Fibroblast of the aortic adventitia (primary cell): ENCODE measurements at regions not wholly inside any gene's neighbourhood (a gene's known extent, or its start where the extent isn't known, plus 50 kb on each side); places are given as distances from the start of the nearest gene placed in this dataset.
"Not testable (repeated sequence)": the region's sequence is repeated elsewhere in the genome, so short reads cannot be mapped to it uniquely, and the experiment has no call there.

ENCODE experiments used
- DNase-seq: peaks from one replicate; pipeline ENCODE4 v3.0.0-alpha.2; 2010; ENCODE audit warnings: low read depth
- H3K4me3 ChIP-seq: 2 replicates; pipeline ENCODE4 v1.5.1; 2011; ENCODE audit warnings: low read depth, mild to moderate bottlenecking, control low read depth, low read length, moderate library complexity
- TF ChIP-seq, protein P1 (sequence below): IDR thresholded peaks from 2 replicates; pipeline ENCODE4 v1.5.1; 2011; ENCODE audit warnings: mild to moderate bottlenecking, low read length, control low read depth, inconsistent platforms; ENCODE audit not compliant: insufficient read depth

GRCh38 chr19:14289810-14290209 is 83.8 kb upstream of the ADGRL1 start:
- H3K4me3 ChIP-seq, DNase-seq: not testable (repeated sequence)

- not testable (repeated sequence) for H3K4me3 ChIP-seq
Observed at GRCh38 chr19:14287837-14288236, 81.9 kb upstream of the ADGRL1 start.

DNA sequence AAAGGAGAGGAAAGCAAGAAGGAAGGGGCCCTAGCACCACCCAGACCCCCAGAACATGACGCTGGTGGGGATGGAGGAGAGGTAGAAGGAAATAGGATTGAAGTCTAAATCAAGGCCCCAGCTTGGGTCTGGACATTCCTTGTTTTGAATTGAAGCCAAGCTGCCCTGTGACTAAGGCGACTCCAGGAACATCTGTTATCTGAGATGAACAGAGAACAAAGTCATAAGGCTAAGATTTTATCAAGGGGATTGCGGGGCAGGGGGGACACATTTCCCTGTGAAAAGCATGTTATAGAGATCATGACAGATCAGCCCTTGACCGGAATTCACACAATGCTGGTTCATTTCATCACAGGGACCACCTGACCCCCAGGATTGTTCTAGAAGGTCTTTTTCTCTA is 80.6 kb upstream of the ADGRL1 start:
- not testable (repeated sequence) for DNase-seq

More at GRCh38 chr19:14287837-14288236, 81.9 kb upstream of the ADGRL1 start:
- not testable (repeated sequence) for DNase-seq

DNA sequence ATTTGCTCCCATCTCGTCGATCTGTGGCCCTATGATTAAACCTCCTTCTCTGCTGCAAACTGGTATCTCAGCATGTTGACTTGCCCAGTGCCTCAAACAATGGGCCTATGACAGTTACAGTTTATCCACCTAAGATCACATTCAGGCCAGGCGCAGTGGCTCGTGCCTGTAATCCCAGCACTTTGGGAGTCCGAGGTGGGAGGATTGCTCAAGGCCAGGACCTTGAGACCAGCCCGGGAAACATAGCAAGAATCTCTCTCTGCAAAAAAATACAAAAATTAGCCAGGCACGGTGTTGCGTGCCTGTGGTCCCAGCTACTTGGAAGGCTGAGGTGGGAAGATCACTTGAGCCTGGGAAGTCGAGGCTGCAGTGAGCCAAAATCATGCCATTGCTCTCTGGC is 79.8 kb upstream of the ADGRL1 start:
- H3K4me3 ChIP-seq, DNase-seq: not testable (repeated sequence)

More for the DNA sequence above, 80.6 kb upstream of the ADGRL1 start:
- not testable (repeated sequence) for H3K4me3 ChIP-seq

DNA sequence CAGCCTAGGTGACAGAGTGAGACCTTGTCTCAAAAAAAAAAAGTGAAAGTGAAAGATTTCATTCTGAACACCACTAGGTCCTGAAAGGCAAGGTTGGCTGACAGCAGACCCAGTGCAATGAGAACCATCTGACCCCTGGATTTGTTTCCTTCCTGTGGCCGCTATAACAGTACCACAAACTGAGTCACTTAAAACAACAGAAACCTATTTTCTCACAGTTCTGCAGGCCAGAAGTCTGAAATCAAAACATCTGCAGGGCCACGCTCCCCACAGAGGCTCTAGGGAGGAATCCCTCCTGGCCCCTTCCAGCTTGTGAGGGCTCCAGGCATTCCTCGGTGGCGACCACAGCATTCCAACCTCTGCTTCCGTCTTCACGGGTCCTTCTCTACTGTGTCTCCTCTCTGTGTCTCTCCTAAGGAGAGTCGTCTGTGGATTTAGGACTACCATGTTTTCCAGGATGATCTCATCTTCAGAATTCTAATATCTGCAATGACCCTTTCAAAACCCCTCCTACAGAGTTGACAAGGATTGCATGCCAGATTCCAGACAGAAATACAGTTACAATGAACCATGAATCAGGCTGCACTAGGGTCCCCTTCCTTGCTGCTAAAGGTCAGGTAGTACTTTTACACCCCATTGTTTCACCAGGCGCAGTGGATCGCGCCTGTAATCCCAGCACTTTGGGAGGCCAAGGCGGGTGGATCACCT is 78.0 kb upstream of the ADGRL1 start:
- H3K4me3 ChIP-seq, result peak overlapping the region; percentile 9
- peak; percentile 85 for DNase-seq

DNA sequence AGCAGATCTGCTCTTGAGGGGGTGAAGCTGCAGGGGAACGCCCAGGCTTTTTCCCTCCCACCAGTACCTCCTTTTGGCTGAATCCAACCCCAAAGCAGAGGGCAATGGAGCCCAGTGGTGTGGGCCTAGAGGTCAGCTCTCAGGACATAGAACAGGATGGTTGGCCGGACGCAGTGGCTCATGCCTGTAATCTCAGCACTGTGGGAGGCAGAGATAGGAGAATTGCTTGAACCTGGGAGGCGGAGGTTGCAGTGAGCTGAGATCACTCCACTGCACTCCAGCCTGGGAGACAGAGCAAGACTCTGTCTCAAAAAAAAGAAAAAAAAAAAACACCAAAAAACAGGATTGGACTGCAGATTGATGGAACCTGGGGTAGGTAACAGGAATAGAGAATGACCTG is 73.3 kb upstream of the ADGRL1 start:
- not testable (repeated sequence) for H3K4me3 ChIP-seq, DNase-seq

DNA sequence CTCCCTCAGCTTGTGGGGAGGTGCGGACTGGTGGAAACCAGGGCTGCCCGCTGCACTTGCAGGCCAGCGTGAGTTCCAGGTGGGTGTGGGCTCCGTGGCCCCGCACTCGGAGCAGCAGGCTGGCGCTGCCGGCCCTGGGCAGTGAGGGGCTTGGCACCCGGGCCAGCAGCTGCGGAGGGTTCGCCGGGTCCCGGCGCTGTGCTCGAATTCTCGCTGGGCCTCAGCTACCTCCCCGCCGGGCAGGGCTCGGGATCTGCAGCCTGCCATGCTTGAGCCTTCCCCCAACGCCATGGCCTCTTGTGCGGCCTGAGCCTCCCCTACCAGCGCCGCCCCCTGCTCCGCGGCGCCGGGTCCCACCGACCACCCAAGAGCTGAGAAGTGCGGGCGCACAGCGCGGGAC is 71.6 kb upstream of the ADGRL1 start:
- no peak overlapping the region for H3K4me3 ChIP-seq
- DNase-seq, result no peak
- TF ChIP-seq, protein P1, sequence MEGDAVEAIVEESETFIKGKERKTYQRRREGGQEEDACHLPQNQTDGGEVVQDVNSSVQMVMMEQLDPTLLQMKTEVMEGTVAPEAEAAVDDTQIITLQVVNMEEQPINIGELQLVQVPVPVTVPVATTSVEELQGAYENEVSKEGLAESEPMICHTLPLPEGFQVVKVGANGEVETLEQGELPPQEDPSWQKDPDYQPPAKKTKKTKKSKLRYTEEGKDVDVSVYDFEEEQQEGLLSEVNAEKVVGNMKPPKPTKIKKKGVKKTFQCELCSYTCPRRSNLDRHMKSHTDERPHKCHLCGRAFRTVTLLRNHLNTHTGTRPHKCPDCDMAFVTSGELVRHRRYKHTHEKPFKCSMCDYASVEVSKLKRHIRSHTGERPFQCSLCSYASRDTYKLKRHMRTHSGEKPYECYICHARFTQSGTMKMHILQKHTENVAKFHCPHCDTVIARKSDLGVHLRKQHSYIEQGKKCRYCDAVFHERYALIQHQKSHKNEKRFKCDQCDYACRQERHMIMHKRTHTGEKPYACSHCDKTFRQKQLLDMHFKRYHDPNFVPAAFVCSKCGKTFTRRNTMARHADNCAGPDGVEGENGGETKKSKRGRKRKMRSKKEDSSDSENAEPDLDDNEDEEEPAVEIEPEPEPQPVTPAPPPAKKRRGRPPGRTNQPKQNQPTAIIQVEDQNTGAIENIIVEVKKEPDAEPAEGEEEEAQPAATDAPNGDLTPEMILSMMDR, result no peak

DNA sequence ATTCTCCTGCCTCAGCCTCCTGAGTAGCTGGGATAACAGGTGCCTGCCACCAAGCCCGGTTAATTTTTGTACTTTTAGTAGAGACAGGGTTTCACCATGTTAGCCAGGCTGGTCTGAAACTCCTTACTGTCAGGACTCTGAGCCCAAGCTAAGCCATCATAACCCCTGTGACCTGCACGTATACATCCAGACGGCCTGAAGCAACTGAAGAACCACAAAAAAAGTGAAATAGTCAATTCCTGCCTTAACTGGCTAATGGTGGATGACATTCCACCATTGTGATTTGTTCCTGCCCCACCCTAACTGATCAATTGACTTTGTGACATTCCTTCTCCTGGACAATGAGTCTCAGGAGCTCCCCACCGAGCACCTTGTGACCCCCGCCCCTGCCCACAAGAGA is 69.9 kb upstream of the ADGRL1 start:
- DNase-seq, H3K4me3 ChIP-seq: not testable (repeated sequence)

- no peak for DNase-seq
- TF ChIP-seq, protein P1, result no peak
- H3K4me3 ChIP-seq, result no peak overlapping the region
Observed at GRCh38 chr19:14272623-14273022, 66.7 kb upstream of the ADGRL1 start.

DNA sequence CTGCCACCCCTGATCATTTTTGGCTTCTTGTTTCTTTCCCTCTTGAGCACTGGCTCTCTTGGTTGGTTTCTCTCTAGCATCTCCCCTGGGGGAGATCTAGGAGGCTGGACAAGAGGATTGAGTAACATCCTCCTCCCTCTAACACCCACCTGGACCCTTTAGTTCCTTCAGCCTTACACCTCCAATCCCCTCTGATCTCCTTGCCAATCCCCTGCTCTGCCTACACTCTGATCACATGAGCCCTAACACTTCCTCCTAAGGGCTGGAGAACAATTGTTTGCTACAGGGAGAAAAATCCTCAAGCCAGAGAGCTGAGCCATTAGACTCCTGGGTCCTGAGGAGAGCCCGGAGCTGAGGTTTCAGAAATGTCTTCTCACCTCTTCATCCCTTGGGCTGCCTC is 65.9 kb upstream of the ADGRL1 start:
- TF ChIP-seq, protein P1, result no peak
- no peak for DNase-seq
- H3K4me3 ChIP-seq, result no peak overlapping the region

DNA sequence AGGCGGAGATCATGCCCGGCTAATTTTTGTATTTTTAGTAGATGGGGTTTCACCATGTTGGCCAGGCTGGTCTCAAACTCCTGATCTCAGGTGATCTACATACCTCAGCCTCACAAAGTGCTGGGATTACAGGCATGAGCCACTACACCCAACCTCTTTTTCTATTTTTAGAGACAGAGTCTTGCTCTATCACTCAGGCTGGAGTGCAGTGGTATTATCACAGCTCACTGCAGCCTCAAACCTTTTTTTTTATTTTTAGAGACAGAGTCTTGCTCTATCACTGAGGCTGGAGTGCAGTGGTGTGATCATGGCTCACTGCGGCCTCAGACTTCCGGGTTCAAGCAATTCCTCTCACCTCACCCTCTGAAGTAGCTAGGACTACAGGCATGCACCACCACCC is 64.6 kb upstream of the ADGRL1 start:
- H3K4me3 ChIP-seq, DNase-seq: not testable (repeated sequence)
